Mucosa of rectum (tissue), 2 donors: ENCODE measurements at regions not wholly inside any gene's neighbourhood (a gene's known extent, or its start where the extent isn't known, plus 50 kb on each side); places are given as distances from the start of the nearest gene placed in this dataset.
"Not testable (repeated sequence)": the region's sequence is repeated elsewhere in the genome, so short reads cannot be mapped to it uniquely, and the experiment has no call there.

Source experiments
- H3K27ac ChIP-seq, 2 donors: one replicate each; pipeline ENCODE4 v1.7.0; 2013; ENCODE audit warnings: inconsistent platforms in 2 of 2, low read depth in 2 of 2, low read length in 2 of 2
- H3K27me3 ChIP-seq, 2 donors: one replicate each; pipeline ENCODE4 v1.7.0; 2013; ENCODE audit warnings: low read length in 2 of 2; ENCODE audit not compliant: control insufficient read depth in 2 of 2, insufficient read depth in 2 of 2
- H3K36me3 ChIP-seq, 2 donors: one replicate each; pipeline ENCODE4 v1.7.0; 2013; ENCODE audit warnings: low read length in 2 of 2; ENCODE audit not compliant: control insufficient read depth in 2 of 2, insufficient read depth in 2 of 2
- H3K4me1 ChIP-seq, 2 donors: one replicate each; pipeline ENCODE4 v1.7.0; 2013; ENCODE audit warnings: low read length in 2 of 2, mild to moderate bottlenecking in 1 of 2; ENCODE audit not compliant: control insufficient read depth in 2 of 2, insufficient read depth in 2 of 2
- H3K4me3 ChIP-seq, 2 donors: one replicate each; pipeline ENCODE4 v1.7.0; 2013; ENCODE audit warnings: low read length in 2 of 2
- H3K9ac ChIP-seq, 2 donors: one replicate each; pipeline ENCODE4 v1.7.0; 2013; ENCODE audit warnings: low read length in 2 of 2, low read depth in 1 of 2, mild to moderate bottlenecking in 1 of 2
- H3K9me3 ChIP-seq, 2 donors: one replicate each; pipeline ENCODE4 v1.7.0; 2013; ENCODE audit warnings: low read length in 2 of 2; ENCODE audit not compliant: control insufficient read depth in 2 of 2
- donor health status: healthy.
- donor health status: Normal muscosa, but diverticular disease.

- no peaks in the 10 kb centered on the region for H3K36me3 ChIP-seq
- no peaks in the 10 kb centered on the region for H3K27me3 ChIP-seq
- H3K9ac ChIP-seq, result no peak overlapping the region
- no peak overlapping the region for H3K27ac ChIP-seq
- H3K4me3 ChIP-seq, result no peak overlapping the region
- no peaks in the 10 kb centered on the region for H3K4me1 ChIP-seq
- H3K9me3 ChIP-seq, result no peaks in the 10 kb centered on the region
Measured at GRCh38 chr7:131151034-131151433, 176.6 kb upstream of the MKLN1 start.

- Histone ChIP-seq H3K27ac (no peak overlapping the region), H3K9ac (no peak overlapping the region), H3K27me3 (no peaks in the 10 kb centered on the region), H3K9me3 (no peaks in the 10 kb centered on the region), H3K36me3 (no peaks in the 10 kb centered on the region), H3K4me1 (no peaks in the 10 kb centered on the region), H3K4me3 (no peak overlapping the region)
Measured at GRCh38 chr7:131152766-131153165, 174.9 kb upstream of the MKLN1 start.

- H3K4me3 ChIP-seq, result no peak overlapping the region
Measured at GRCh38 chr7:131154380-131154779, 173.3 kb upstream of the MKLN1 start.

GRCh38 chr7:131157530-131158243, 170.0 kb upstream of the MKLN1 start:
- no peaks in the 10 kb centered on the region for H3K9me3 ChIP-seq
- H3K9ac ChIP-seq, result no peak overlapping the region
- no peak overlapping the region for H3K4me3 ChIP-seq
- no peak overlapping the region for H3K27ac ChIP-seq
- no peaks in the 10 kb centered on the region for H3K27me3 ChIP-seq
- no peaks in the 10 kb centered on the region for H3K4me1 ChIP-seq
- H3K36me3 ChIP-seq, result no peaks in the 10 kb centered on the region

More at GRCh38 chr7:131154380-131154779, 173.3 kb upstream of the MKLN1 start:
- Histone ChIP-seq H3K27me3 (no peaks in the 10 kb centered on the region), H3K9ac (no peak overlapping the region), H3K27ac (no peak overlapping the region), H3K4me1 (no peaks in the 10 kb centered on the region), H3K9me3 (no peaks in the 10 kb centered on the region), H3K36me3 (no peaks in the 10 kb centered on the region)

- H3K27me3 ChIP-seq, H3K9ac ChIP-seq, H3K4me3 ChIP-seq, H3K27ac ChIP-seq, H3K9me3 ChIP-seq, H3K4me1 ChIP-seq, H3K36me3 ChIP-seq: not testable (repeated sequence)
Measured at GRCh38 chr7:131158244-131158636, 169.4 kb upstream of the MKLN1 start.

- no peaks in the 10 kb centered on the region for H3K36me3 ChIP-seq
- no peak overlapping the region for H3K4me3 ChIP-seq
- no peak overlapping the region for H3K9ac ChIP-seq
- no peak overlapping the region for H3K27ac ChIP-seq
- H3K27me3 ChIP-seq, result no peaks in the 10 kb centered on the region
- H3K4me1 ChIP-seq, result no peaks in the 10 kb centered on the region
- no peaks in the 10 kb centered on the region for H3K9me3 ChIP-seq
Measured at GRCh38 chr7:131159961-131160361, 167.7 kb upstream of the MKLN1 start.

- H3K4me1 ChIP-seq, result no peaks in the 10 kb centered on the region
- no peak overlapping the region for H3K4me3 ChIP-seq
- no peaks in the 10 kb centered on the region for H3K27me3 ChIP-seq
- no peaks in the 10 kb centered on the region for H3K36me3 ChIP-seq
- no peaks in the 10 kb centered on the region for H3K9me3 ChIP-seq
- no peak overlapping the region for H3K9ac ChIP-seq
- no peak overlapping the region for H3K27ac ChIP-seq
Measured at GRCh38 chr7:131161103-131161502, 166.6 kb upstream of the MKLN1 start.

- H3K27ac ChIP-seq, result no peak overlapping the region
- H3K4me3 ChIP-seq, result no peak overlapping the region
- H3K36me3 ChIP-seq, result no peaks in the 10 kb centered on the region
- H3K4me1 ChIP-seq, result no peaks in the 10 kb centered on the region
- H3K9ac ChIP-seq, result no peak overlapping the region
- no peaks in the 10 kb centered on the region for H3K9me3 ChIP-seq
- H3K27me3 ChIP-seq, result no peaks in the 10 kb centered on the region
Measured at GRCh38 chr7:131164025-131164925, 163.4 kb upstream of the MKLN1 start.

- Histone ChIP-seq H3K27ac (no peak overlapping the region), H3K4me1 (no peaks in the 10 kb centered on the region), H3K9ac (no peak overlapping the region), H3K36me3 (no peaks in the 10 kb centered on the region), H3K27me3 (no peaks in the 10 kb centered on the region), H3K4me3 (no peak overlapping the region), H3K9me3 (no peaks in the 10 kb centered on the region)
Measured at GRCh38 chr7:131166066-131166465, 161.6 kb upstream of the MKLN1 start.

- no peaks in the 10 kb centered on the region for H3K9me3 ChIP-seq
- no peaks in the 10 kb centered on the region for H3K36me3 ChIP-seq
- no peaks in the 10 kb centered on the region for H3K27me3 ChIP-seq
- no peak overlapping the region for H3K9ac ChIP-seq
- no peak overlapping the region for H3K4me3 ChIP-seq
- H3K4me1 ChIP-seq, result no peaks in the 10 kb centered on the region
- H3K27ac ChIP-seq, result no peak overlapping the region
Measured at GRCh38 chr7:131170440-131171271, 157.0 kb upstream of the MKLN1 start.
